ENCODE measurements at regions not wholly inside any gene's neighbourhood (a gene's known extent, or its start where the extent isn't known, plus 50 kb on each side); places are given as distances from the start of the nearest gene placed in this dataset.

DNA sequence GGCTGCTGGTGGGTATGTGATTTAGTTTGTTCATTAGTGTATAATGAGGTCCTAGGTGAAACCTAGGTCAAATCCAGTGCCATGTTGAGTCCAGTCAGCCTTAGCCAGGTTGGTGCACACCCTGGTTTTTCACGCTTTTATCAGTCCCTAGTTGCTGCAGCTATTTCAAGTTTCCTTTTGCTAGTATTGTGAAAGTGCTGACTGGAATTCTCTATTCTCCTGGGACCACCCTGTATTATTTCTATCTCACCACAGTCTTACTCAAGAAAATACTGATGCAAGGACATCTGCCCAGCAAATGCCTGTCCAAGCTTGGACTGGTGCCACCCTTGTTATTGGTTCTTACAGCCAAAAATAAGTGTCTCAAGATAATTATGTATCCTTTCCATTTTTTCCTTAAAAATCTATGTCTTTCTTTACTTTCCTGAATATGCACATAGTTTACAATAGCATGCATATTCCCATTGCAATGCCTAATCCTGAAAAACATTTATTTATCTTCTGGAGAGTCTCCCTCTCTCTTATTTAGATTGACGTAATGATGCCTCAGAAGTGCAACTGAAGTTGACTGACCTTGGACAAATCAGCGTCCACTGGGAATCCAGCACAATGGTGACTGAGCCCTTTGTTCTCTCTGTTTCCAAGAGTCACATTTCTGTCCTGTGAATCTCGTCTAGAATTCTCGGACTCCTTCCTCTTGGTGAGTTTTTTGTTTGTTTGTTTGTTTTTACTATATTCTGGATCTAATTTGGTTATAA is 1075.0 kb downstream of the CDH9 start:
- H3K4me3 ChIP-seq (ENCODE audit: low read depth, low read length) = no peak overlapping the region
- TF ChIP-seq CTCF (IDR thresholded peaks at IDR 0.05; ENCODE audit: insufficient read depth, low read depth, low read length) = no peak
- CTCF ChIA-PET = no interaction called here
- POLR2A ChIA-PET = no interaction called here
- no peaks in the 10 kb centered on the region for H3K27me3 ChIP-seq (ENCODE audit: control insufficient read depth, insufficient read depth, low read length)
- no peaks in the 10 kb centered on the region for H3K36me3 ChIP-seq (ENCODE audit: control insufficient read depth, insufficient read depth, low read length)
- DNase-seq (ENCODE audit: low read depth) = no peak

GRCh38 chr5:25955337-25955736 is 1083.0 kb downstream of the CDH9 start:
- H3K27me3 ChIP-seq (ENCODE audit: control insufficient read depth, insufficient read depth, low read length) = no peaks in the 10 kb centered on the region
- ChIA-PET CTCF (no interaction called here), POLR2A (no interaction called here)
- H3K4me3 ChIP-seq (ENCODE audit: low read depth, low read length) = no peak overlapping the region
- no peak for TF ChIP-seq CTCF (IDR thresholded peaks at IDR 0.05; ENCODE audit: insufficient read depth, low read depth, low read length)
- no peaks in the 10 kb centered on the region for H3K36me3 ChIP-seq (ENCODE audit: control insufficient read depth, insufficient read depth, low read length)
- no peak for DNase-seq (ENCODE audit: low read depth)

- H3K36me3 ChIP-seq (ENCODE audit: control insufficient read depth, insufficient read depth, low read length) = no peaks in the 10 kb centered on the region
- POLR2A ChIA-PET = no interaction called here
- H3K27me3 ChIP-seq (ENCODE audit: control insufficient read depth, insufficient read depth, low read length) = no peaks in the 10 kb centered on the region
- TF ChIP-seq CTCF (IDR thresholded peaks at IDR 0.05; ENCODE audit: insufficient read depth, low read depth, low read length) = no peak
- no peak overlapping the region for H3K4me3 ChIP-seq (ENCODE audit: low read depth, low read length)
- CTCF ChIA-PET = no interaction called here
- no peak for DNase-seq (ENCODE audit: low read depth)
These were observed 1087.7 kb downstream of the CDH9 start for GRCh38 chr5:25950681-25951080.

DNA sequence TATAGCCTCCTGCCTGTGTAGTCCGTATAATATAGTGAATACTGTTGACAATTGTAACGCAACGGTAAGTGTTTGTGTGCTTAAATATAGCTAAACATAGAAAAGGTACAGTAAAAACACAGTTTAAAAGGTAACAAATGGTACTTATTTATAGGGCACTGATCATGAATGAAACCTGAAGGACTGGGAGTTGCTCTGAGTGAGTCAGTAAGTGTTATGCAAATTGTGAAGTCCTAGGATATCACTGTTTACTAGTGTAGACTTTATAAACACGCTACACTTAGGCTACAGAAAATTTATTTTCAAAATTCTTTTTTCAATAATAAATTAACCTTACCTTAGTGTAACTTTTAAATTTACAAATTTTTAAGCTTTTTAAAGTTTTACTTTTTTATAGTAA is 1090.1 kb downstream of the CDH9 start:
- H3K27me3 ChIP-seq (ENCODE audit: control insufficient read depth, insufficient read depth, low read length) = no peaks in the 10 kb centered on the region
- TF ChIP-seq CTCF (IDR thresholded peaks at IDR 0.05; ENCODE audit: insufficient read depth, low read depth, low read length) = no peak
- H3K36me3 ChIP-seq (ENCODE audit: control insufficient read depth, insufficient read depth, low read length) = no peaks in the 10 kb centered on the region
- DNase-seq (ENCODE audit: low read depth) = no peak
- ChIA-PET POLR2A (no interaction called here), CTCF (no interaction called here)
- no peak overlapping the region for H3K4me3 ChIP-seq (ENCODE audit: low read depth, low read length)

GRCh38 chr5:25944786-25945185 is 1093.6 kb downstream of the CDH9 start:
- no peaks in the 10 kb centered on the region for H3K27me3 ChIP-seq (ENCODE audit: control insufficient read depth, insufficient read depth, low read length)
- DNase-seq (ENCODE audit: low read depth) = no peak
- H3K4me3 ChIP-seq (ENCODE audit: low read depth, low read length) = no peak overlapping the region
- TF ChIP-seq CTCF (IDR thresholded peaks at IDR 0.05; ENCODE audit: insufficient read depth, low read depth, low read length) = no peak
- ChIA-PET CTCF (interaction anchor here (0.8 kb wide), 1 partner anchor 25 kb away, joined by 3 read pairs; no protein-coding TSS in a partner anchor), POLR2A (no interaction called here)
- no peaks in the 10 kb centered on the region for H3K36me3 ChIP-seq (ENCODE audit: control insufficient read depth, insufficient read depth, low read length)
